Neural cell (in vitro differentiated cells): ENCODE measurements at regions not wholly inside any gene's neighbourhood (a gene's known extent, or its start where the extent isn't known, plus 50 kb on each side); places are given as distances from the start of the nearest gene placed in this dataset.

Experiments used
- H2AFZ ChIP-seq: fragments of 200-600, 300-800 bp; sonication (generic), shearing (Covaris generic); 2 replicates; pipeline ENCODE4 v1.6.0; 2014; ENCODE audit warnings: low read depth, mild to moderate bottlenecking, antibody characterized with exemption, low read length, moderate library complexity
- H3F3A ChIP-seq: fragments of 200-600 bp; shearing (Covaris generic); 2 replicates; pipeline ENCODE4 v1.6.1; 2016; ENCODE audit warnings: mild to moderate bottlenecking, moderate library complexity, mixed read lengths, antibody characterized with exemption, low read length; ENCODE audit not compliant: insufficient read depth, poor library complexity, severe bottlenecking
- H3K27ac ChIP-seq: fragments of 200-600, 300-800 bp; sonication (generic), shearing (Covaris generic); 2 replicates; pipeline ENCODE4 v1.5.1; 2014; ENCODE audit warnings: mild to moderate bottlenecking, low read length, moderate library complexity
- H3K27me3 ChIP-seq: fragments of 300-800, 200-600 bp; sonication (generic), shearing (Covaris generic); 2 replicates; pipeline ENCODE4 v1.6.0; 2014; ENCODE audit warnings: mild to moderate bottlenecking, low read depth, low read length, moderate library complexity; ENCODE audit not compliant: insufficient read depth
- H3K36me3 ChIP-seq: fragments of 300-800, 200-600 bp; sonication (generic), shearing (Covaris generic); 2 replicates; pipeline ENCODE4 v1.5.1; 2014; ENCODE audit warnings: mild to moderate bottlenecking, antibody characterized with exemption, low read length, moderate library complexity; ENCODE audit not compliant: insufficient read depth
- H3K4me2 ChIP-seq: fragments of 300-800, 200-600 bp; sonication (generic), shearing (Covaris generic); 2 replicates; pipeline ENCODE4 v1.6.0; 2014; ENCODE audit warnings: mild to moderate bottlenecking, low read length
- H3K4me3 ChIP-seq: fragments of 300-800, 200-600 bp; sonication (generic), shearing (Covaris generic); 2 replicates; pipeline ENCODE4 v1.5.1; 2014; ENCODE audit warnings: mild to moderate bottlenecking, low read length, moderate library complexity
- H3K79me2 ChIP-seq: fragments of 200-600 bp; shearing (Covaris generic); replicated peaks from 2 replicates; pipeline ENCODE4 v1.6.0; 2014; ENCODE audit warnings: mild to moderate bottlenecking, low read length, moderate library complexity; ENCODE audit not compliant: insufficient read depth
- H3K9ac ChIP-seq: fragments of 300-800, 200-600 bp; sonication (generic), shearing (Covaris generic); 2 replicates; pipeline ENCODE4 v1.6.1; 2016; ENCODE audit warnings: mild to moderate bottlenecking, low read length, mixed read lengths
- H3K9me2 ChIP-seq: fragments of 200-600 bp; shearing (Covaris generic); 2 replicates; pipeline ENCODE4 v1.6.1; 2016; ENCODE audit warnings: mild to moderate bottlenecking, low read length, mixed read lengths; ENCODE audit not compliant: insufficient read depth
- H3K9me3 ChIP-seq: fragments of 200-600, 300-800 bp; sonication (generic), shearing (Covaris generic); 2 replicates; pipeline ENCODE4 v1.6.1; 2016; ENCODE audit warnings: mild to moderate bottlenecking, mixed run types, low read length, moderate library complexity, mixed read lengths
- H4K20me1 ChIP-seq: fragments of 200-600 bp; shearing (Covaris generic); 2 replicates; pipeline ENCODE4 v1.6.1; 2016; ENCODE audit warnings: mild to moderate bottlenecking, mixed run types; ENCODE audit not compliant: insufficient read depth
- CTCF ChIP-seq: fragments of 450-650 bp; IDR thresholded peaks from 2 replicates; pipeline ENCODE4 v1.5.1; 2014; ENCODE audit warnings: antibody characterized with exemption, mild to moderate bottlenecking, moderate library complexity; ENCODE audit not compliant: poor library complexity, severe bottlenecking
- EP300 ChIP-seq: fragments of 450-650 bp; conservative IDR thresholded peaks from 2 replicates; pipeline ENCODE4 v1.6.1; 2014; ENCODE audit warnings: antibody characterized with exemption, mild to moderate bottlenecking, moderate library complexity; ENCODE audit not compliant: poor library complexity, severe bottlenecking
- EZH2 ChIP-seq: fragments of 200-600, 300-800 bp; shearing (Covaris generic), sonication (generic); IDR thresholded peaks from 2 replicates; pipeline ENCODE4 v1.6.1; 2014; ENCODE audit warnings: antibody characterized with exemption, low read length, borderline replicate concordance, mild to moderate bottlenecking; ENCODE audit not compliant: insufficient read depth, poor library complexity, severe bottlenecking
- MXI1 ChIP-seq: fragments of 450-650 bp; conservative IDR thresholded peaks from 2 replicates; pipeline ENCODE4 v1.6.1; 2014; ENCODE audit warnings: antibody characterized with exemption, mild to moderate bottlenecking; ENCODE audit not compliant: poor library complexity, severe bottlenecking
- POLR2AphosphoS5 ChIP-seq: IDR thresholded peaks from 2 replicates; pipeline ENCODE4 v1.6.1; 2012
- RAD21 ChIP-seq: fragments of 450-650 bp; conservative IDR thresholded peaks from 2 replicates; pipeline ENCODE4 v1.6.1; 2014; ENCODE audit warnings: antibody characterized with exemption, mild to moderate bottlenecking, moderate library complexity
- SMC3 ChIP-seq: fragments of 450-650 bp; conservative IDR thresholded peaks from 2 replicates; pipeline ENCODE4 v1.6.1; 2014; ENCODE audit warnings: antibody characterized with exemption, mild to moderate bottlenecking, moderate library complexity; ENCODE audit not compliant: poor library complexity
- TAF1 ChIP-seq: IDR thresholded peaks from 2 replicates; pipeline ENCODE4 v1.6.1; 2012; ENCODE audit warnings: low read depth
- TF ChIP-seq, protein P1 (sequence below): IDR thresholded peaks from 2 replicates; pipeline ENCODE4 v1.6.1; 2012; ENCODE audit warnings: borderline replicate concordance

DNA sequence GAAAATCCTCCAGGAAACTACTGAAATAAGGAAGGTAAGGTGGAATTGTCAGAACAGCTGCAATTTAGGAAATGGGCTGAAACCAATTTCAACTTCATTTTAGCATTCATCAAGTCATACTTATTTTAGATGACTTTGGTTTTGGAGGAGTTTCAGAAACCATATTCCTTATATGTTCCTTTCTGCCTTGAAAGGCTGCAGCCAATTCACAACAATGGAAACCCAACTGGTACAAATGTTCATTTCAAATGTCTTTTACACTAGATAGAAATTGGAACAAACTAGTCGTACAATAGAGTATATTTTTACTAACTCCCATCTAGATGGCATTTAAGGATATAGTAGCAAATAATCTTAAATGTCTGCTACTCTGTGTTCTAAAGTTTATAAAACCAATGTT is 82.6 kb upstream of the ANKH start:
- no peak overlapping the region for H2AFZ ChIP-seq
- no peak overlapping the region for H3K9ac ChIP-seq
- H3K9me3 ChIP-seq, result no peaks in the 10 kb centered on the region
- no peaks in the 10 kb centered on the region for H3K36me3 ChIP-seq
- H3F3A ChIP-seq, result no peaks in the 10 kb centered on the region
- H3K27me3 ChIP-seq, result no peaks in the 10 kb centered on the region
- H3K79me2 ChIP-seq, result no peaks in the 10 kb centered on the region
- no peaks in the 10 kb centered on the region for H3K9me2 ChIP-seq
- no peak overlapping the region for H3K27ac ChIP-seq
- TF ChIP-seq SMC3 (no peak), POLR2AphosphoS5 (no peak), MXI1 (no peak), EP300 (no peak), EZH2 (no peak), TAF1 (no peak), CTCF (no peak), RAD21 (no peak)
- TF ChIP-seq, protein P1, sequence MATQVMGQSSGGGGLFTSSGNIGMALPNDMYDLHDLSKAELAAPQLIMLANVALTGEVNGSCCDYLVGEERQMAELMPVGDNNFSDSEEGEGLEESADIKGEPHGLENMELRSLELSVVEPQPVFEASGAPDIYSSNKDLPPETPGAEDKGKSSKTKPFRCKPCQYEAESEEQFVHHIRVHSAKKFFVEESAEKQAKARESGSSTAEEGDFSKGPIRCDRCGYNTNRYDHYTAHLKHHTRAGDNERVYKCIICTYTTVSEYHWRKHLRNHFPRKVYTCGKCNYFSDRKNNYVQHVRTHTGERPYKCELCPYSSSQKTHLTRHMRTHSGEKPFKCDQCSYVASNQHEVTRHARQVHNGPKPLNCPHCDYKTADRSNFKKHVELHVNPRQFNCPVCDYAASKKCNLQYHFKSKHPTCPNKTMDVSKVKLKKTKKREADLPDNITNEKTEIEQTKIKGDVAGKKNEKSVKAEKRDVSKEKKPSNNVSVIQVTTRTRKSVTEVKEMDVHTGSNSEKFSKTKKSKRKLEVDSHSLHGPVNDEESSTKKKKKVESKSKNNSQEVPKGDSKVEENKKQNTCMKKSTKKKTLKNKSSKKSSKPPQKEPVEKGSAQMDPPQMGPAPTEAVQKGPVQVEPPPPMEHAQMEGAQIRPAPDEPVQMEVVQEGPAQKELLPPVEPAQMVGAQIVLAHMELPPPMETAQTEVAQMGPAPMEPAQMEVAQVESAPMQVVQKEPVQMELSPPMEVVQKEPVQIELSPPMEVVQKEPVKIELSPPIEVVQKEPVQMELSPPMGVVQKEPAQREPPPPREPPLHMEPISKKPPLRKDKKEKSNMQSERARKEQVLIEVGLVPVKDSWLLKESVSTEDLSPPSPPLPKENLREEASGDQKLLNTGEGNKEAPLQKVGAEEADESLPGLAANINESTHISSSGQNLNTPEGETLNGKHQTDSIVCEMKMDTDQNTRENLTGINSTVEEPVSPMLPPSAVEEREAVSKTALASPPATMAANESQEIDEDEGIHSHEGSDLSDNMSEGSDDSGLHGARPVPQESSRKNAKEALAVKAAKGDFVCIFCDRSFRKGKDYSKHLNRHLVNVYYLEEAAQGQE, result no peak
- no peaks in the 10 kb centered on the region for H4K20me1 ChIP-seq
- no peak overlapping the region for H3K4me2 ChIP-seq
- H3K4me3 ChIP-seq, result no peak overlapping the region

DNA sequence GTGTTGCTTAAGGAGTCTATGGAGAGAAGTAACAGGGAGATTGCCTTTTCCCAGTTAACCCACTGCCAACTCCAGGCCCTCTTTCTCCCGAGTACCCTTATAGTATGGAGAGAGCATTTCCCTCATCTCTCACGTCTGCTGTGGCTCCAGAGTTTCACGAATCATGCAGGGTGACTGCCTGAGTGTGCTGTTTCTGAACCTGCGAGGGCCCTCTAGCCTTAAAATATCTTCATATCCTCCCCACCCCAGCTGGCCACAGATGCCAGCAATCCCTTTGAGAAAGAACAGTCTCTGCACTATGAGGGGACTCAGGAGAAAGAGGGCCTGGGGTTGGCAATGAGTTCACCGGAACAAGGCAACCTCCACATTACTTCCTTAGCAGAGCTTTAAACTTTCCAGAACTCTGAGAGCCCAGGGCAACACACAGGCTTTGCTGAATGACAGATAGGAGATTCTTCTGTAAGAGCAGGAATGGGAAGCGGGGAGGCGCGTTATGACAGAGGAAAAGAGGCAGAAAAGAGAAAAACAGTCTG is 81.6 kb upstream of the ANKH start:
- Histone ChIP-seq H3K36me3 (no peaks in the 10 kb centered on the region), H3K9me2 (no peaks in the 10 kb centered on the region), H2AFZ (no peak overlapping the region), H3K4me3 (no peak overlapping the region), H4K20me1 (no peaks in the 10 kb centered on the region), H3K27ac (no peak overlapping the region), H3F3A (no peaks in the 10 kb centered on the region), H3K79me2 (no peaks in the 10 kb centered on the region), H3K9ac (no peak overlapping the region), H3K27me3 (no peaks in the 10 kb centered on the region), H3K9me3 (no peaks in the 10 kb centered on the region), H3K4me2 (no peak overlapping the region)
- TF ChIP-seq, protein P1, result no peak
- TF ChIP-seq RAD21 (no peak), MXI1 (no peak), EP300 (no peak), POLR2AphosphoS5 (no peak), EZH2 (no peak), CTCF (no peak), TAF1 (no peak), SMC3 (no peak)
